Smooth muscle cell (in vitro differentiated cells): ENCODE measurements at regions not wholly inside any gene's neighbourhood (a gene's known extent, or its start where the extent isn't known, plus 50 kb on each side); places are given as distances from the start of the nearest gene placed in this dataset.

Source experiments
- DNase-seq: peaks from one replicate; lab custom pipeline; 2025; ENCODE audit not compliant: unreplicated experiment; lab: John Stamatoyannopoulos, UW
- H2AFZ ChIP-seq: fragments of 200-600 bp; sonication (generic); 2 replicates; pipeline ENCODE4 v1.6.0; 2016; ENCODE audit warnings: antibody characterized with exemption, low read depth, mild to moderate bottlenecking
- H3F3A ChIP-seq: fragments of 200-600 bp; sonication (generic); 2 replicates; pipeline ENCODE4 v1.6.0; 2017; ENCODE audit warnings: antibody characterized with exemption, low read depth
- H3K27ac ChIP-seq: fragments of 200-600 bp; sonication (generic); 2 replicates; pipeline ENCODE4 v1.5.1; 2016; ENCODE audit warnings: low read depth, mild to moderate bottlenecking
- H3K27me3 ChIP-seq: fragments of 200-600 bp; sonication (generic); 2 replicates; pipeline ENCODE4 v1.6.1; 2016; ENCODE audit warnings: low read depth, mild to moderate bottlenecking
- H3K36me3 ChIP-seq: fragments of 200-600 bp; sonication (generic); 2 replicates; pipeline ENCODE4 v1.5.1; 2016; ENCODE audit warnings: low read depth
- H3K4me1 ChIP-seq: fragments of 200-600 bp; sonication (generic); 2 replicates; pipeline ENCODE4 v1.5.1; 2016; ENCODE audit warnings: low read depth
- H3K4me2 ChIP-seq: fragments of 200-600 bp; sonication (generic); 2 replicates; pipeline ENCODE4 v1.6.0; 2016; ENCODE audit warnings: mild to moderate bottlenecking
- H3K4me3 ChIP-seq: fragments of 200-600 bp; sonication (generic); 2 replicates; pipeline ENCODE4 v1.5.1; 2016; ENCODE audit warnings: mild to moderate bottlenecking
- H3K79me2 ChIP-seq: fragments of 200-600 bp; sonication (generic); 2 replicates; pipeline ENCODE4 v1.6.0; 2016; ENCODE audit warnings: low read depth, mild to moderate bottlenecking
- H3K9ac ChIP-seq: fragments of 200-600 bp; sonication (generic); 2 replicates; pipeline ENCODE4 v1.6.0; 2016; ENCODE audit warnings: low read depth
- H3K9me3 ChIP-seq: fragments of 200-600 bp; sonication (generic); replicated peaks from 2 replicates; pipeline ENCODE4 v1.5.1; 2016; ENCODE audit warnings: low read depth
- H4K20me1 ChIP-seq: fragments of 200-600 bp; sonication (generic); 2 replicates; pipeline ENCODE4 v1.6.0; 2016; ENCODE audit warnings: low read depth
- WGBS: methylation state at CpG from one replicate; pipeline ENCODE4 v1.1.7; 2016; ENCODE audit warnings: low lambda C conversion rate; 5-methylcytosine and 5-hydroxymethylcytosine counted together
- TF ChIP-seq, protein P1 (sequence below): fragments of 200-600 bp; sonication (generic); IDR thresholded peaks from 2 replicates; pipeline ENCODE4 v1.5.1; 2017; ENCODE audit warnings: borderline replicate concordance, mild to moderate bottlenecking, antibody characterized with exemption; ENCODE audit not compliant: insufficient read depth, poor library complexity, severe bottlenecking

DNA sequence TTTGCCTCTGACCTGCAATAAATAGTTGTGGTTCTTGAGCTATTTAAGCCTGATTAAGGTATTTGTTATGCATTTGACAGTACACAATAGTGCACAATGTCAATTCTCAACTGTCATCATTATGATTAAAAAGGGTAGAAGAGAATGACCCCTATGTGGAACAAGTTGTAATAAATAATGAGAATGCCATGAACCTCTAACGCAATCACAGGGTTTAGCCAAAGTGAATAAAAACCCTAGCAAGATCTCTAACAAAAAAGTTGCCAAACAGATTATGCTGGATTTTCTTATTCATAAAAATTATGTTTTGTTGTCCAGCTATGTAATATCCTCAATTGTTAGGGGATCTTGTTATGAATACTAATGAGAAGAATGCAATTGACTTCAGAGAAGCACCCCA, 387.4 kb downstream of the GPAT3 start:
- H4K20me1 ChIP-seq, result no peaks in the 10 kb centered on the region
- H3K79me2 ChIP-seq, result no peaks in the 10 kb centered on the region
- H3K27ac ChIP-seq, result no peak overlapping the region
- H3K27me3 ChIP-seq, result no peaks in the 10 kb centered on the region
- TF ChIP-seq, protein P1, sequence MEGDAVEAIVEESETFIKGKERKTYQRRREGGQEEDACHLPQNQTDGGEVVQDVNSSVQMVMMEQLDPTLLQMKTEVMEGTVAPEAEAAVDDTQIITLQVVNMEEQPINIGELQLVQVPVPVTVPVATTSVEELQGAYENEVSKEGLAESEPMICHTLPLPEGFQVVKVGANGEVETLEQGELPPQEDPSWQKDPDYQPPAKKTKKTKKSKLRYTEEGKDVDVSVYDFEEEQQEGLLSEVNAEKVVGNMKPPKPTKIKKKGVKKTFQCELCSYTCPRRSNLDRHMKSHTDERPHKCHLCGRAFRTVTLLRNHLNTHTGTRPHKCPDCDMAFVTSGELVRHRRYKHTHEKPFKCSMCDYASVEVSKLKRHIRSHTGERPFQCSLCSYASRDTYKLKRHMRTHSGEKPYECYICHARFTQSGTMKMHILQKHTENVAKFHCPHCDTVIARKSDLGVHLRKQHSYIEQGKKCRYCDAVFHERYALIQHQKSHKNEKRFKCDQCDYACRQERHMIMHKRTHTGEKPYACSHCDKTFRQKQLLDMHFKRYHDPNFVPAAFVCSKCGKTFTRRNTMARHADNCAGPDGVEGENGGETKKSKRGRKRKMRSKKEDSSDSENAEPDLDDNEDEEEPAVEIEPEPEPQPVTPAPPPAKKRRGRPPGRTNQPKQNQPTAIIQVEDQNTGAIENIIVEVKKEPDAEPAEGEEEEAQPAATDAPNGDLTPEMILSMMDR, result no peak
- H2AFZ ChIP-seq, result no peak overlapping the region
- H3K9ac ChIP-seq, result no peak overlapping the region
- H3K9me3 ChIP-seq, result no peaks in the 10 kb centered on the region
- no peaks in the 10 kb centered on the region for H3F3A ChIP-seq
- WGBS, result 93% methylated on average over 1 of the region's 1 CpG
- H3K36me3 ChIP-seq, result no peaks in the 10 kb centered on the region
- no peak overlapping the region for H3K4me2 ChIP-seq
- no peaks in the 10 kb centered on the region for H3K4me1 ChIP-seq
- no peak for DNase-seq
- no peak overlapping the region for H3K4me3 ChIP-seq

DNA sequence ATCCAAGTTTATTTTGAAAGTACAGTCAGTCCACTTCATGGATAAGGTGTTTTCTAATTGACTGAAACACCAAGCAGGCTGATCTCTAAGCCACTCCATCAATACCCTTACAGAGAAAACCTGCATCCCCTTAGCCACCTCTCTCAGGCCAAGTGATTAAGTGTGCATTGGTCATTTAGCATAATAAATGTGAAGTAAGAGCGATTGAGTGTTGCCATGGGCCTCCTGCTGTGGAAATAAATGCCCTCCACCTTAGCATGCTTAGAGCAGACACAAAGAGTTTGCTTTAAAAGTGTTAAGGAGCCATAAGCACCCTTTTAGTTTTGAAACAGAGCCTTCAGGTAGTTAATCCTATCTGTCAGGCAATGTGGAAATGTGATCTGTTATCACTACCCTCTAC, 386.5 kb downstream of the GPAT3 start:
- H4K20me1 ChIP-seq, result no peaks in the 10 kb centered on the region
- no peak for DNase-seq
- H3K27me3 ChIP-seq, result no peaks in the 10 kb centered on the region
- no peaks in the 10 kb centered on the region for H3K4me1 ChIP-seq
- H3K9me3 ChIP-seq, result no peaks in the 10 kb centered on the region
- no peak overlapping the region for H3K27ac ChIP-seq
- no peaks in the 10 kb centered on the region for H3K36me3 ChIP-seq
- WGBS, result 20% methylated on average over 1 of the region's 1 CpG
- no peaks in the 10 kb centered on the region for H3K79me2 ChIP-seq
- no peaks in the 10 kb centered on the region for H3F3A ChIP-seq
- no peak overlapping the region for H3K4me2 ChIP-seq
- H3K9ac ChIP-seq, result no peak overlapping the region
- TF ChIP-seq, protein P1, result no peak
- H3K4me3 ChIP-seq, result no peak overlapping the region
- H2AFZ ChIP-seq, result no peak overlapping the region

DNA sequence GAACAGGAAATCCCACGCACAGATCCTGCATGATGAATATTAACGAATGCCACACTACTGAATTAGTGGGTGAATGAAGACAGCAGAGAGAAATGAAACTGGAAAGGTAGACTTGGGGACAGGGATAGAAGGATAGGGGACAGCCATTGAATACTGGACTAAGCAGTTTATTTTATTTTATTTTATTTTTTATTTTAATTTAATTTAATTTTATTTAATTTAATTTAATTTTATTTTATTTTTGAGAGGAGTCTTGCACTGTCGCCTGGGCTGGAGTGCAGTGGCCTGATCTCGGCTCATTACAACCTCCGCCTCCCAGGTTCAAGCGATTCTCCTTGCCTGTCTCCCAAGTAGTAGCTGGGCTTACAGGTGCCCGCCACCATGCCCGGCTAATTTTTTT, 385.2 kb downstream of the GPAT3 start:
- H3K4me3 ChIP-seq, result no peak overlapping the region
- H3K9ac ChIP-seq, result no peak overlapping the region
- H3K4me2 ChIP-seq, result no peak overlapping the region
- TF ChIP-seq, protein P1, result no peak
- 97% methylated on average over 8 of the region's 8 CpGs for WGBS
- no peak for DNase-seq
- no peak overlapping the region for H2AFZ ChIP-seq
- H4K20me1 ChIP-seq, result no peaks in the 10 kb centered on the region
- H3K9me3 ChIP-seq, result no peaks in the 10 kb centered on the region
- no peaks in the 10 kb centered on the region for H3K36me3 ChIP-seq
- no peak overlapping the region for H3K27ac ChIP-seq
- H3F3A ChIP-seq, result no peaks in the 10 kb centered on the region
- no peaks in the 10 kb centered on the region for H3K27me3 ChIP-seq
- H3K79me2 ChIP-seq, result no peaks in the 10 kb centered on the region
- no peaks in the 10 kb centered on the region for H3K4me1 ChIP-seq

DNA sequence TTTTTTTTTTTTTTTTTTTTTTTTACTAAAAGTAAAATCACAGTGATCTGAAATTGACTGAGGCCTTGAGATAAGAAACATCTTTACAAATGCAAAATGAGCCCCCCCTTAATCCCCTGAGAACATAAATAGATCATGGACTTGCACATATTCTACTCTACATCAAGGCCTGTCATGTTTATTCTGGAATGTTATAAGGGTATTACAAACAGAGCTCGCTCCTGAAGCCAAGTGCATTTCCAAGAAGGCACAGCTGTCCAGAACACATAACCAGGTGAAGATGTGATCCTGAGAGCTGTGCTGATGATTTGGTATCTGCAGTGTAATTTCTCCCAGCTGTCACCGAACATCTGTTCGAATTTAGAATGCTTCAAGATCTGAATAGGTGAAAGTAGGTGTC, 384.5 kb downstream of the GPAT3 start:
- Histone ChIP-seq H3K4me1 (no peaks in the 10 kb centered on the region), H3K4me3 (no peak overlapping the region)
- no peak for DNase-seq

More for the DNA sequence above, 384.5 kb downstream of the GPAT3 start:
- no peak overlapping the region for H3K4me2 ChIP-seq
- no peaks in the 10 kb centered on the region for H4K20me1 ChIP-seq
- no peaks in the 10 kb centered on the region for H3K79me2 ChIP-seq
- H3F3A ChIP-seq, result no peaks in the 10 kb centered on the region
- H2AFZ ChIP-seq, result no peak overlapping the region
- TF ChIP-seq, protein P1, result no peak
- no peak overlapping the region for H3K27ac ChIP-seq
- no peaks in the 10 kb centered on the region for H3K36me3 ChIP-seq
- WGBS, result 93% methylated on average over 3 of the region's 3 CpGs
- no peaks in the 10 kb centered on the region for H3K27me3 ChIP-seq
- no peak overlapping the region for H3K9ac ChIP-seq
- no peaks in the 10 kb centered on the region for H3K9me3 ChIP-seq
